Sigmoid colon (tissue), 6 donors: ENCODE measurements at regions not wholly inside any gene's neighbourhood (a gene's known extent, or its start where the extent isn't known, plus 50 kb on each side); places are given as distances from the start of the nearest gene placed in this dataset.
A peak's percentile ranks its signal among the peaks of the same experiment; 100 is the strongest.

ENCODE experiments used
- DNase-seq: peaks from one replicate; pipeline ENCODE4 v3.0.0-alpha.2; 2019
- H3K27ac ChIP-seq, 4 donors: fragments of 200-600 bp; sonication (generic); one replicate each; pipeline ENCODE4 v1.5.1; 2016 to 2019; ENCODE audit warnings: mild to moderate bottlenecking in 1 of 4
- H3K27me3 ChIP-seq, 3 donors: fragments of 200-600 bp; sonication (generic); one replicate each; pipeline ENCODE4 v1.5.1; 2019; ENCODE audit warnings: mild to moderate bottlenecking in 1 of 3
- H3K36me3 ChIP-seq, 4 donors: fragments of 200-600 bp; sonication (generic); one replicate each; pipeline ENCODE4 v1.5.1; 2016 to 2019
- H3K4me1 ChIP-seq, 4 donors: fragments of 200-600 bp; sonication (generic); one replicate each; pipeline ENCODE4 v1.5.1; 2017 to 2019
- H3K4me3 ChIP-seq, 4 donors: fragments of 200-600 bp; sonication (generic); one replicate each; pipeline ENCODE4 v1.5.1; 2017 to 2019; ENCODE audit warnings: mild to moderate bottlenecking in 2 of 4, moderate library complexity in 1 of 4
- H3K9me3 ChIP-seq, 4 donors: fragments of 200-600 bp in 3 of 4; sonication (generic) in 3 of 4; one replicate each; pipeline versions ENCODE4 v1.5.1 to v1.6.1; 2013 to 2019
- CTCF ChIP-seq, 4 experiments: fragments of 450-650 bp in 3 of 4; fragments of 200-600 bp in 1 of 4; IDR thresholded peaks; one replicate each; pipeline ENCODE4 v1.5.1; 2016 to 2019; ENCODE audit warnings: antibody characterized with exemption in 4 of 4, mild to moderate bottlenecking in 3 of 4, moderate library complexity in 2 of 4
- EP300 ChIP-seq, 4 donors: sonication (generic); formaldehyde crosslinking; IDR thresholded peaks; one replicate each; pipeline ENCODE4 v1.6.1; 2017; ENCODE audit warnings: antibody characterized with exemption in 4 of 4
- POLR2A ChIP-seq, 2 donors: fragments of 450-650 bp; IDR thresholded peaks; one replicate each; pipeline ENCODE4 v1.6.1; 2016; ENCODE audit warnings: antibody characterized with exemption in 2 of 2, mild to moderate bottlenecking in 2 of 2, moderate library complexity in 2 of 2
- POLR2AphosphoS5 ChIP-seq, 4 donors: sonication (generic); formaldehyde crosslinking; IDR thresholded peaks; one replicate each; pipeline ENCODE4 v1.6.1; 2017; ENCODE audit warnings: antibody characterized with exemption in 4 of 4
- WGBS, 2 donors: extraction: QIAGEN DNeasy Blood & Tissue Kit; methylation state at CpG; one replicate each; pipeline ENCODE4 v1.1.7; 2013; 5-methylcytosine and 5-hydroxymethylcytosine counted together
- intact Hi-C: fragments of 100-400 bp; cut with DNase I; formaldehyde crosslinking; loops from one replicate; pipeline ENCODE4 v1.15.1; 2023
- donor health status: healthy with polysubstance abuse.
- donor health status: healthy.

GRCh38 chr10:43825984-43826383, 177.3 kb upstream of the ZNF32 start:
- 89 to 92% methylated on average over 22 of the region's 22 CpGs for WGBS, 2 donors

DNA sequence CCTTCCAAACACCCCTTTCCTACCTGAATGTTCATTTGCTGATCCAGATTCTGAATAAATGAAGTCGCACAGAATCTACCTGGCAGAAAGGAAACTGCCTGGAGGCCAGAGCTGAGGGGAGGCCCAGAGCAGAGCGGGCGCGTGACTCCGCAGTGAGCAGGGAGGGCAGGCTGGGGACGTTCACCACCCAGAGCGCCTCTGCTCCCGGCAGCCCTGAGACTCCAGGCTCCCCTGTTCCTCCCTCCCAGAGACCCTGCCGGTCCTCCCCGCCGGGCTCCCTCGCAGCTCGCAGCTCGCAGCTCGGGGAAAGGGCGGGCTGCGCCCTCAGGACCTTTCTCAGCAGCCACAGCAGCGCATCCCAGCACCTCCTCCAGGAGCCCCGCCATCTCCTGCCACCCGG, 176.7 kb upstream of the ZNF32 start:
- no peaks in the 10 kb centered on the region for H3K36me3 ChIP-seq
- peaks cover 0 to 6% (median 2%) of the 10 kb centered on the region in 4 donors for H3K9me3 ChIP-seq
- 94 to 95% methylated on average over 20 of the region's 20 CpGs for WGBS, 2 donors
- H3K4me3 ChIP-seq: no peak overlapping the region
- peaks cover 0 to 46% (median 24%) of the 10 kb centered on the region in 4 donors for H3K4me1 ChIP-seq
- H3K27me3 ChIP-seq: no peaks in the 10 kb centered on the region
- peak overlapping the region; percentile 56 to 77 (median 62) for H3K27ac ChIP-seq
- DNase-seq: peak; percentile 62
- intact Hi-C loops: no loop called here
- TF ChIP-seq POLR2AphosphoS5 (IDR thresholded peaks at IDR 0.05) (no peak), POLR2A (IDR thresholded peaks at IDR 0.05) (no peak), EP300 (IDR thresholded peaks at IDR 0.05) (no peak), CTCF (IDR thresholded peaks at IDR 0.05) (no peak)

More at GRCh38 chr10:43825984-43826383, 177.3 kb upstream of the ZNF32 start:
- Histone ChIP-seq H3K27ac (peak overlapping the region in 3 of 4 donors; percentile 62 to 77 (median 63)), H3K4me3 (no peak overlapping the region), H3K27me3 (no peaks in the 10 kb centered on the region), H3K9me3 (peaks cover 0 to 6% (median 2%) of the 10 kb centered on the region in 4 donors), H3K4me1 (peaks cover 0 to 44% (median 22%) of the 10 kb centered on the region in 4 donors), H3K36me3 (no peaks in the 10 kb centered on the region)
- DNase-seq: no peak
- intact Hi-C loops: no loop called here
- no peak for TF ChIP-seq POLR2A (IDR thresholded peaks at IDR 0.05)
- TF ChIP-seq EP300 (IDR thresholded peaks at IDR 0.05): no peak
- no peak for TF ChIP-seq CTCF (IDR thresholded peaks at IDR 0.05)
- TF ChIP-seq POLR2AphosphoS5 (IDR thresholded peaks at IDR 0.05): no peak

GRCh38 chr10:43824934-43825333, 176.3 kb upstream of the ZNF32 start:
- TF ChIP-seq CTCF (IDR thresholded peaks at IDR 0.05) (no peak), POLR2A (IDR thresholded peaks at IDR 0.05) (no peak), POLR2AphosphoS5 (IDR thresholded peaks at IDR 0.05) (peak in 3 of 4 donors; percentile 20 to 60 (median 31)), EP300 (IDR thresholded peaks at IDR 0.05) (no peak)
- peaks cover 0 to 46% (median 24%) of the 10 kb centered on the region in 4 donors for H3K4me1 ChIP-seq
- intact Hi-C loops: loop anchor here (5.0 kb wide), 1 partner anchor 87 kb away; no protein-coding TSS in a partner anchor
- peak; percentile 82 for DNase-seq
- no peak overlapping the region for H3K4me3 ChIP-seq
- no peaks in the 10 kb centered on the region for H3K27me3 ChIP-seq
- H3K27ac ChIP-seq: peak overlapping the region; percentile 56 to 77 (median 66)
- peaks cover 0 to 6% (median 2%) of the 10 kb centered on the region in 4 donors for H3K9me3 ChIP-seq
- WGBS, 2 donors: 78 to 86% methylated on average over 7 of the region's 7 CpGs
- H3K36me3 ChIP-seq: no peaks in the 10 kb centered on the region

- TF ChIP-seq POLR2A (IDR thresholded peaks at IDR 0.05): no peak
- intact Hi-C loops: loop anchor here (5.0 kb wide), 1 partner anchor 89 kb away; no protein-coding TSS in a partner anchor
- DNase-seq: no peak
- 37 to 56% methylated on average over 4 of the region's 4 CpGs for WGBS, 2 donors
- peaks cover 0 to 46% (median 24%) of the 10 kb centered on the region in 4 donors for H3K4me1 ChIP-seq
- peak overlapping the region; percentile 24 to 77 (median 52) for H3K27ac ChIP-seq
- no peaks in the 10 kb centered on the region for H3K27me3 ChIP-seq
- no peak overlapping the region for H3K4me3 ChIP-seq
- H3K36me3 ChIP-seq: no peaks in the 10 kb centered on the region
- H3K9me3 ChIP-seq: peaks cover 0 to 2% (median 0%) of the 10 kb centered on the region in 4 donors
Measured at GRCh38 chr10:43822631-43823580, 174.2 kb upstream of the ZNF32 start.

DNA sequence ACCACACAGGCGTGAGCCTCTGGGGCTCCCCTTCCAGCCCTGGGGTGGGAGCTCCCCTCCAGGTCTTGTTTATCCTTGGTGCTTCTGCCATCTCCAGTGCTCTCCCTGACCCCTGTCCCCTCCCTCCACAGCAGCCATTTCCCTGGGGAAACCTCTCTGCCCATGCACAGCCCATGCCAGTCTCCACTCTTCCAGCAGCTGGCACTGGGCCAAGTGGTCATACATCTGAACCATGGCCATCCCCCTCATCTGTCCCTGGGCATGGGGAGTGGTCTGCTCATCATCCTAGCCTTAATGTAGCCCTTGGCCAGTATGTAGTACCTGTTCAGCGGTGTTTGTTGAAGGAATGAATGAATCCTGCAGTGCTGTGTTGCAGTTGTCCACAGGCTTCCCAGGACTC, 172.4 kb upstream of the ZNF32 start:
- Histone ChIP-seq H3K9me3 (no peaks in the 10 kb centered on the region), H3K27ac (no peak overlapping the region), H3K4me3 (no peak overlapping the region), H3K4me1 (peaks cover 0 to 64% (median 34%) of the 10 kb centered on the region in 4 donors), H3K27me3 (no peaks in the 10 kb centered on the region), H3K36me3 (no peaks in the 10 kb centered on the region)
- WGBS, 2 donors: 89 to 91% methylated on average over 2 of the region's 2 CpGs
- no peak for TF ChIP-seq POLR2A (IDR thresholded peaks at IDR 0.05)
- no peak for TF ChIP-seq POLR2AphosphoS5 (IDR thresholded peaks at IDR 0.05)
- TF ChIP-seq EP300 (IDR thresholded peaks at IDR 0.05): no peak
- TF ChIP-seq CTCF (IDR thresholded peaks at IDR 0.05): no peak
- intact Hi-C loops: loop anchor here (5.0 kb wide), 1 partner anchor 91 kb away; no protein-coding TSS in a partner anchor
- no peak for DNase-seq
